K562 (cell line): ENCODE measurements at regions not wholly inside any gene's neighbourhood (a gene's known extent, or its start where the extent isn't known, plus 50 kb on each side); places are given as distances from the start of the nearest gene placed in this dataset.

Experiments
- ATAC-seq: fragments of 200-7000 bp; cut with Tn5 transposase; 3 replicates; pipeline ENCODE4 v1.9.1; 2020; ENCODE audit warnings: moderate library complexity
- BruUV-seq: library from RNA; stranded (reverse); fragments of 400-500 nt; replicated peaks from 2 replicates; lab custom pipeline; 2021; lab: Mats Ljungman, UMichigan
- CTCF ChIA-PET: fragments of 300-600 bp; formaldehyde crosslinking; extraction: SDS; loops from one replicate; lab custom pipeline; 2021; ENCODE audit warnings: low intra/inter-chr PET ratio; lab: Yijun Ruan, JAX
- POLR2A ChIA-PET: fragments of 300-600, 350-650 bp; sonication (Branson Sonifier 250); formaldehyde crosslinking; extraction: SDS; loops from one replicate; lab custom pipeline; 2021; ENCODE audit warnings: antibody characterized with exemption, inconsistent platforms; lab: Yijun Ruan, JAX
- DNase-seq, 4 experiments: peaks; one replicate each; pipeline versions ENCODE4 v3.0.0 to v3.0.0-alpha.2; 2011 to 2018; ENCODE audit warnings: low spot score in 3 of 4, mixed read lengths in 3 of 4; ENCODE audit errors: extremely low read depth in 1 of 4
- FAIRE-seq: peaks from 2 replicates; lab custom pipeline; 2011; peaks lifted over from hg19 to GRCh38; lab: Jason Lieb, UNC
- H2AFZ ChIP-seq: 2 replicates; pipeline ENCODE4 v1.6.0; 2011; ENCODE audit warnings: low read depth, low read length, control low read depth, inconsistent platforms
- H3K27ac ChIP-seq: fragments of 200-600 bp; 3 replicates; pipeline ENCODE4 v1.8.0; 2011; ENCODE audit warnings: low read depth, mild to moderate bottlenecking, control low read depth, inconsistent platforms, low read length, moderate library complexity, mixed read lengths; ENCODE audit errors: extremely low read depth
- H3K27me3 ChIP-seq, 2 experiments: fragments of 300-600 bp in 1 of 2; 2 replicates in 1 of 2; 3 replicates in 1 of 2; pipeline versions ENCODE4 v1.6.0 to v1.8.0; 2011; ENCODE audit warnings: inconsistent platforms in 2 of 2, low read length in 2 of 2, mild to moderate bottlenecking in 1 of 2, mixed read lengths in 1 of 2, moderate library complexity in 1 of 2; ENCODE audit not compliant: control insufficient read depth in 2 of 2, insufficient read depth in 2 of 2
- H3K36me3 ChIP-seq: fragments of 300-600 bp; 3 replicates; pipeline ENCODE4 v1.8.0; 2011; ENCODE audit warnings: mild to moderate bottlenecking, low read length, inconsistent platforms; ENCODE audit not compliant: control insufficient read depth, insufficient read depth
- H3K4me1 ChIP-seq, 2 experiments: fragments of 200-600 bp in 1 of 2; replicated peaks in 1 of 2; 2 replicates in 1 of 2; 3 replicates in 1 of 2; pipeline versions ENCODE4 v1.5.1 to v1.8.0; 2011; ENCODE audit warnings: inconsistent platforms in 2 of 2, low read length in 2 of 2, mild to moderate bottlenecking in 1 of 2, mixed read lengths in 1 of 2, moderate library complexity in 1 of 2; ENCODE audit not compliant: control insufficient read depth in 2 of 2, insufficient read depth in 2 of 2
- H3K4me2 ChIP-seq: 2 replicates; pipeline ENCODE4 v1.6.1; 2011; ENCODE audit warnings: low read length, control low read depth, inconsistent platforms, mixed read lengths; ENCODE audit not compliant: insufficient read depth
- H3K4me3 ChIP-seq: fragments of 200-600 bp; sonication (generic), shearing (Covaris generic); 2 replicates; pipeline ENCODE4 v1.5.1; 2016; ENCODE audit warnings: control low read depth, inconsistent platforms
- H3K79me2 ChIP-seq: fragments of 200-600 bp; 3 replicates; pipeline ENCODE4 v1.8.0; 2011; ENCODE audit warnings: low read length, inconsistent platforms; ENCODE audit not compliant: control insufficient read depth, insufficient read depth
- H3K9ac ChIP-seq, 2 experiments: 2 replicates each; pipeline versions ENCODE4 v1.6.0 to v1.6.1; 2011; ENCODE audit warnings: low read depth in 2 of 2, low read length in 2 of 2, control low read depth in 1 of 2, inconsistent platforms in 1 of 2, mild to moderate bottlenecking in 1 of 2, mixed read lengths in 1 of 2; ENCODE audit not compliant: insufficient read depth in 1 of 2
- H3K9me1 ChIP-seq: one replicate; pipeline ENCODE4 v1.6.0; 2011; ENCODE audit warnings: inconsistent platforms, mild to moderate bottlenecking, low read length, moderate library complexity; ENCODE audit not compliant: control insufficient read depth, insufficient read depth
- H3K9me3 ChIP-seq: replicated peaks from 2 replicates; pipeline ENCODE4 v1.5.1; 2011; ENCODE audit warnings: low read depth, low read length, inconsistent platforms; ENCODE audit not compliant: control insufficient read depth, insufficient read depth
- H4K20me1 ChIP-seq: replicated peaks from 2 replicates; pipeline ENCODE4 v1.6.1; 2011; ENCODE audit warnings: low read length, inconsistent platforms, mixed read lengths; ENCODE audit not compliant: control insufficient read depth, insufficient read depth
- BACH1 ChIP-seq: fragments of 200-800 bp; sonication (Bioruptor generic); IDR thresholded peaks from 2 replicates; pipeline ENCODE4 v1.6.1; 2016; ENCODE audit warnings: missing genetic modification characterization, missing compliant biosample characterization
- CEBPB ChIP-seq: fragments of 450-650 bp; IDR thresholded peaks from 2 replicates; pipeline ENCODE4 v1.6.1; 2016; ENCODE audit warnings: missing genetic modification characterization, missing compliant biosample characterization
- ETV6 ChIP-seq, 3 experiments: fragments of 150-350 bp in 1 of 3; sonication (generic) in 1 of 3; formaldehyde crosslinking in 1 of 3; IDR thresholded peaks; 2 replicates each; pipeline versions ENCODE4 v1.6.1 to v1.8.0; 2014 to 2022; ENCODE audit warnings: borderline replicate concordance in 2 of 3, low read depth in 2 of 3, antibody characterized with exemption in 1 of 3, low read length in 1 of 3, mild to moderate bottlenecking in 1 of 3, missing genetic modification reagents in 1 of 3
- HDAC6 ChIP-seq: IDR thresholded peaks from 2 replicates; pipeline ENCODE4 v1.6.1; 2012; ENCODE audit warnings: low read depth, mild to moderate bottlenecking, control low read depth, inconsistent platforms, low read length, moderate library complexity
- HMG20A ChIP-seq: fragments of 450-650 bp; formaldehyde crosslinking; conservative IDR thresholded peaks from 2 replicates; pipeline ENCODE4 v1.4.0; 2020; ENCODE audit warnings: mild to moderate bottlenecking, mixed read lengths
- LCOR ChIP-seq: sonication (generic); formaldehyde crosslinking; IDR thresholded peaks from 2 replicates; pipeline ENCODE4 v1.8.0; 2022; ENCODE audit warnings: mild to moderate bottlenecking, missing genetic modification reagents
- MCM5 ChIP-seq: fragments of 450-650 bp; IDR thresholded peaks from 2 replicates; pipeline ENCODE4 v1.6.1; 2016; ENCODE audit warnings: low read depth
- MLLT1 ChIP-seq, 2 experiments: fragments of 450-650 bp; IDR thresholded peaks; 2 replicates each; pipeline ENCODE4 v1.6.1; 2016
- STAT6 ChIP-seq: sonication (generic); formaldehyde crosslinking; IDR thresholded peaks from 2 replicates; pipeline ENCODE4 v1.8.1; 2023; ENCODE audit warnings: mild to moderate bottlenecking, missing genetic modification reagents
- ZBTB11 ChIP-seq, 3 experiments: fragments of 200-800 bp in 1 of 3; fragments of 250-450 bp in 1 of 3; fragments of 450-650 bp in 1 of 3; sonication (Bioruptor Pico) in 1 of 3; sonication (Bioruptor generic) in 1 of 3; formaldehyde crosslinking in 1 of 3; IDR thresholded peaks; 2 replicates each; pipeline versions ENCODE4 v1.6.1 to v1.8.0; 2016 to 2022; ENCODE audit warnings: mild to moderate bottlenecking in 2 of 3, missing genetic modification characterization in 2 of 3, missing compliant biosample characterization in 1 of 3, moderate library complexity in 1 of 3
- ZKSCAN1 ChIP-seq: fragments of 150-350 bp; IDR thresholded peaks from 2 replicates; pipeline ENCODE4 v1.6.1; 2016; ENCODE audit warnings: low read depth, low read length
- ZNF124 ChIP-seq: sonication (generic); formaldehyde crosslinking; IDR thresholded peaks from 2 replicates; pipeline ENCODE4 v1.8.1; 2022; ENCODE audit warnings: missing genetic modification reagents
- ZNF316 ChIP-seq: fragments of 450-650 bp; IDR thresholded peaks from 2 replicates; pipeline ENCODE4 v1.6.1; 2016
- ZNF707 ChIP-seq: fragments of 250-450 bp; sonication (Bioruptor Pico); conservative IDR thresholded peaks from 2 replicates; pipeline ENCODE4 v1.8.0; 2022; ENCODE audit warnings: inconsistent platforms, mild to moderate bottlenecking, moderate library complexity
- ZNF717 ChIP-seq: fragments of 250-450 bp; sonication (Bioruptor Pico); IDR thresholded peaks from 2 replicates; pipeline ENCODE4 v1.5.0; 2021
- whole genome bisulfite sequencing: fragments of 100-300 bp; shearing (Covaris generic); methylation state at CpG from one replicate; pipeline ENCODE4 v1.1.6; 2016; ENCODE audit warnings: low coverage, mixed read lengths; ENCODE audit not compliant: insufficient coverage; ENCODE audit errors: missing lambda C conversion rate; 5-methylcytosine and 5-hydroxymethylcytosine counted together
- in situ Hi-C: fragments of 300-500 bp; cut with MboI; formaldehyde crosslinking; loops from 4 replicates; pipeline ENCODE4 v1.15.0; 2018; ENCODE audit warnings: inconsistent platforms, mixed read lengths
- intact Hi-C: fragments of 100-400 bp; cut with micrococcal nuclease; formaldehyde crosslinking; loops from 2 replicates; pipeline ENCODE4 v1.14.2; 2022

DNA sequence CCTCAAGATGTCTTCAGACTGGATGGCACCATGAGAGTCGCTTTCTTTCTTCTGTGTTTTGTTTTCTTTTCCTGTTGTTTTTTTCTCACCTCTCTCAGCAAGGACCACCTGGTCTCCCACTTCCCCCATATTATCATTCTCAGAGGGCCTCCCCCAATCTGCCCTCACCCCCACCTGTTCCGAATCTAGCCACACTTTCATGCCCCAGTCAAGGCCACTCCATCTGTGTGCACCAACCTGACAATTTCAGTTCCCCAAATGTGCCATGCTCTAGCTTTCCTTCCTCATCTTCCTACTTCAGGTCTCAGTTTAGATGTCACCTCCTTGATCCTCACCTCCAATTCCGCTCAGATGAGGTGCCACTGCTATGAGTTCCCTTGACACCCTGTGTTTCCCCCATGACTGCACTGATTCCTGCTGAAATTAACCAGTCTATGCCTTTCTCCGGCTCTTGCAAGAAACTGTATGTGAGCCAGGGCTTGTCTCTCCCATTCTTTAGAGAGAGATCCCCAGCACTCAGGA is 146.2 kb downstream of the PLPP3 start:
- Histone ChIP-seq H3K36me3 (no peaks in the 10 kb centered on the region), H3K9ac (no peak overlapping the region), H2AFZ (no peak overlapping the region), H4K20me1 (peaks cover 4% of the 10 kb centered on the region; the same call in 1 of the 2 replicates), H3K27ac (no peak overlapping the region), H3K27me3 (peaks cover 0 to 13% of the 10 kb centered on the region in 2 experiments; a peak in 2 of 5 replicates), H3K9me1 (no peaks in the 10 kb centered on the region), H3K4me2 (no peak overlapping the region), H3K9me3 (no peaks in the 10 kb centered on the region), H3K79me2 (no peaks in the 10 kb centered on the region), H3K4me1 (no peaks in the 10 kb centered on the region), H3K4me3 (no peak overlapping the region)
- in situ Hi-C loops (no loop called here), intact Hi-C loops (no loop called here)
- BruUV-seq, result no TSS peak
- ATAC-seq (no peak), FAIRE-seq (no peak), DNase-seq (no peak)
- ChIA-PET CTCF (no interaction called here), POLR2A (no interaction called here)
- 0% methylated on average over 4 of the region's 4 CpGs for WGBS
- TF ChIP-seq ZNF124 (CRISPR knock-in tag) (no peak), ZBTB11 (CRISPR knock-in tag; IDR thresholded peaks at IDR 0.05) (no peak), LCOR (no peak), ZNF717 (no peak), BACH1 (tag) (no peak), ETV6 (IDR thresholded peaks at IDR 0.05; ENCODE audit: borderline replicate concordance in 1 of 2, low read depth in 2 of 2, low read length in 1 of 2) (no peak), ETV6 (CRISPR knock-in tag; IDR thresholded peaks at IDR 0.05; ENCODE audit: borderline replicate concordance) (no peak), ZNF707 (CRISPR knock-in tag) (no peak), ZKSCAN1 (no peak), CEBPB (tag) (no peak), STAT6 (no peak), MLLT1 (IDR thresholded peaks at IDR 0.05) (no peak), ZNF316 (no peak), MCM5 (no peak), HDAC6 (no peak), HMG20A (CRISPR knock-in tag) (no peak)
